Hematopoietic multipotent progenitor cell treated with erythropoietin and hydrocortisone succinate and interleukin-3 and kit ligand, for 4 days (in vitro differentiated cells): ENCODE measurements at regions not wholly inside any gene's neighbourhood (a gene's known extent, or its start where the extent isn't known, plus 50 kb on each side); places are given as distances from the start of the nearest gene placed in this dataset.
A peak's percentile ranks its signal among the peaks of the same experiment; 100 is the strongest.

Experiments used
- DNase-seq: peaks from one replicate; pipeline ENCODE4 v3.0.0-alpha.2; 2015

- no peak for DNase-seq
Measured at GRCh38 chr7:3236268-3236667, 64.8 kb upstream of the SDK1 start.

DNA sequence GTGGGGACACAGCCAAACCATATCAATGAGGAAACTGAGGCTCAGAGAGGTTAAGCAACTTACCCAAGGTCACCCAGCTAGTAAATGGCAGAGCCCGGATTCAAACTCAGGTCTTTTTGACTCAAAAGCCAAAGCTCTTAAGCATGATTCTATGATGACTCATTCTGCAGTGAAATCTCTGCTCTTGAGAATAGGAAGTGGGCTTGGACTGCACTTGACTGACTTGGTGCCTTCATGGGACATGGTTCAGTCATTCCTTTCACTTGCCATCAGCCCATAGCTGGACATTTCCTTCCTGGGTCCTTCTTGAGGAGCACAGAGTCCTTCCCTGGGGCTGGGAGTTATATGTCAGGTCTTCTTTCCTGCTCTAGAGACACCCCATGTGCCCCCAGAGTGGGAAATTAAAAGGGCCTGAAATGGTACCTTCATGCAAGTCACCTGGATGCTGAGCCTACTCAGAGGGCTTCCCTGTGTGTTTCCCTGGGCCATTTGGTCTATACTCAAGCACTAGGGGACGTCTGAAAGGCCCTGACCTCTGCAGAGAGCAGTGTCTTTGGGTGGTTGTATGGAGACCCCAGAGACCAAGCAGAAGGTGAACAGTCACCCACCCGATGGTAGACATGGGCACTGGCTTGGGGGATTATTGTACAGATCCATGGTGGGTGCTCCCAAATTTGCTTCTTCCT lies 62.4 kb upstream of the SDK1 start:
- DNase-seq = no peak

- no peak for DNase-seq
Measured at GRCh38 chr7:3239291-3239691, 61.8 kb upstream of the SDK1 start.

GRCh38 chr7:3240826-3241430 lies 60.1 kb upstream of the SDK1 start:
- DNase-seq = no peak

GRCh38 chr7:3241686-3242258 lies 59.3 kb upstream of the SDK1 start:
- DNase-seq = no peak

DNA sequence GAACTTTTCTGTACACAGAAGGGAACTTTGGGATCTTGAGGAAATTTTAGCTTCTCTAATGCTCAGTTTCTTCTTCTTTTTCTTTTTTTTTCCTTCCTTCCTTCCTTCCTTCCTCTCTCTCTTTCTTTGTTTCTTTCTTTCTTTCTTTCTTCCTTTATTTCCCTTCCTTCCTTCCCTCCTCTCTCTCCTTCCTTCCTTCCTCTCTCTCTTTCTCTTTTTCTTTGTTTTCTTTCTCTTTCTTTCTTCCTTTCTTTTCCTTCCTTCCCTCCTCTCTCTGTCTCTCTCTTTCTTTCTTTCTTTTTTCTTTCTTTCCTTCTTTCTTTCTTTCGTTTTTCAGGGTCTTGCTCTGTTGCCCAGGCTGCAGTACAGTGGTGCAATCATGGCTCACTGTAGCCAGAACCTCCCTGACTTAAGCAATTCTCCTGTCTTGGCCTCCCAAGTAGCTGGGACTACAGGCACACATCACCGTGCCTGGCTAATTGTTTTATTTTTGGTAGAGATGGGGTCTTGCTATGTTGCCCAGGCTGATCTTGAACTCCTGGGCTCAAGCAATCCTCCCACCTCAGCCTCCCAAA lies 58.6 kb upstream of the SDK1 start:
- no peak for DNase-seq

GRCh38 chr7:3243256-3243655 lies 57.8 kb upstream of the SDK1 start:
- no peak for DNase-seq

DNA sequence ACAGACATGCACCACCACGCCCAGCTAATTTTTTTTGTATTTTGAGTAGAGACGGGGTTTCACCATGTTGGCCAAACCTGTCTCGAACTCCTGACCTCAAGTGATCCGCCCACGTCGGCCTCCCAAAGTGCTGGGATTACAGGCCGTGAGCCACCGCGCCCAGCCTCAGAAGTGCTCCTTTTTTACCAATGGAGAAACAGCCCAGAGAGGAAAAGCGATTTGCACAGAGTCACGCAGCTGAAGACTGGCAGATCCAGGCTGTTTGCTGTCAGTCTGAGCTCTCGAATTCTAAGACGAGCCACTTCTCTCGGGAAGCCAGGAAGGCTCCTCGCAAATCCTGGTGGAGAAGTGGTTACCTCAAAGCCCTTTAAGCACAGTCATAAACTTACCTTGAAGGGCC lies 57.4 kb upstream of the SDK1 start:
- DNase-seq = no peak

DNA sequence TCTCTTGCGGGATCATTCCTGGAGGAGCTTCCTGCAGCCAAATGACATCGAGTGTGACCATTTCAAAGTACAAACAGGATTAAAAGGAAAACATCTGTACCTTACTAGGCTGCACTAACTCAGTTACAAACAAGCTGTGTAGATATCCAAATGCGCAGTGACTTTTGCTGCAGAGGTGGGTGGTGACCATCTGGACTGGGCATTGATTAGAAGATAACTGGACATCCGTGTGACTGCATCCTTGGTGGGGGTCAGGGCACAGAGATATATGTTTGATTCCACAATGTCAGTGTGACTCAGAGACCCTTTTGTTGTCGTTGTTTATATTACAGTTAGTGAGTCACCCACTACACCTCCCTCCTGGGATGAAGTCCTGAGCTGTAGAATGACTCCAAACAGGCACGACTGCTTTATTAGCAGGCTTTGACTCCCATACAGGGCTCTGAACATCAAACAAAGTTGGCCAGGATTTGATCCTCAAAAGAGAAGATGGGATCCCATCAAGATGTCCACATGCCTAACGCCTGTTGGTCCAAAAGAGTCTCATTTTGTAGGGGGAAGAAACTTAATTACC lies 56.7 kb upstream of the SDK1 start:
- no peak for DNase-seq

DNA sequence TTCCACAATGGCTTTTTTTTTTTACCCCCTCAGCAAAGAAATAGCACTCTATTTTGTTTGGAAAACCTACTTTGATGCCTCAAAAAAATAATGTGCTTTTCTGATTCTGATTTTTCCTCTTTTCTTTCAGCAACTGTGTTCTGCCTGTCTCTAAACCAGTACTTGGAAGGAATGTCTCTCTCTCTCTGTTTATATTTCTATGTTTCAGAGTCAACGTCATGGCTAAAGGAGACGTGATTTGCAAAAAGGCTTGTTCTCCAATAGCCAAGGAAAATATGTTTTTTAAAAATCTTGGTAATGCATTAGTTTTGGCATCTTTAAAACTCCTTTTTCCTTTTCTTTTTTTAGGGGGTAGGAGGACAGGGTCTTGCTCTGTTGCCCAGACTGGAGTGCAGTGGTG lies 56.0 kb upstream of the SDK1 start:
- DNase-seq = no peak

DNA sequence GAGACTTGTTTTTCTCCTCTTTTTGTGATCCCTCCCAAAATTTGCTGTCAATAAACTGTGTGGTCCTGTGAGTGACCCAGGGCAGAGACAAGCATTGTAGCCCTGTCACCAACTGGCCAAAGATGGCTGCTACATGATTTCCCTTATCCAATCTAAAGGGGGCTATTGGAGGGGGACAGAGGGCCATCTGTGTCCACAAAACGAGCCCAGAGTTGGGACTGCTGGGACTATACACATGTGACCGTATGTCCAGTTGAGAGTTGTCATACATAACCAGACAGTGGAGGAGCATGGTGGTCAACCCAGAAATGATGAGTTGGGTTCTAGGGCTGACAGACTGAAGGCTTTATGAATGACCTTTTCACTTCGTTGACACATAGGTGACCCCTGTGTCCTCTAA lies 55.3 kb upstream of the SDK1 start:
- no peak for DNase-seq

- DNase-seq = peak; percentile 1
Measured at GRCh38 chr7:3246127-3246526, 54.9 kb upstream of the SDK1 start.

- DNase-seq = no peak
Measured at GRCh38 chr7:3246651-3247050, 54.4 kb upstream of the SDK1 start.

- no peak for DNase-seq
Measured at GRCh38 chr7:3250725-3251124, 50.3 kb upstream of the SDK1 start.
